ENCODE measurements at regions not wholly inside any gene's neighbourhood (a gene's known extent, or its start where the extent isn't known, plus 50 kb on each side); places are given as distances from the start of the nearest gene placed in this dataset.

DNA sequence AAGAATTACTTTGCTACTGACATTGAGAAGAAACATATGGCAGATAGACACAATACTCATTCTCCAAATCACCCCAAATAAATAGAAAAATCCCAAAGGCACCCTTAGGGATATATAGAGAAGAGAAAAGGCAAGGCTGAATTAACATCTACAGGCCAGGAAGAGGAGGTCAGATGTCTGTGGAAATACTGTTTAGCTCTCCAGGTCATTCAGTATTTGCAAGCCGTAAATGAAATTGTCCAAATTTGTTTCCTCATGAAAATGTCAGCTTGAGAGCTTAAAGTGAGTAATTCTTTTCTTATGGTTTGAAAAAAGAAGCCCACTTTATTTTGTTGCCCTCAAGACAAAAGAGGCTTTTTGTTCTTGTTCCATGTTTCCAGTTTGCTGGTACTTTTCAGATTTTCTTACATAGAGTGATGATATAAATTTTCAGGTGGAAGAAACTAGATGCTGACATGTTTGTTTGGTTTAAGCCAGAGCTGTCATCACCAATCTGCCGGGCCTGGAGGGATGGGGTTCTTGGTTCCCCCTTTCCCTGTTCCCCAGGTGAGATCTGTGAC, 189.0 kb downstream of the MAP2K4 start:
- TF ChIP-seq, protein P1, sequence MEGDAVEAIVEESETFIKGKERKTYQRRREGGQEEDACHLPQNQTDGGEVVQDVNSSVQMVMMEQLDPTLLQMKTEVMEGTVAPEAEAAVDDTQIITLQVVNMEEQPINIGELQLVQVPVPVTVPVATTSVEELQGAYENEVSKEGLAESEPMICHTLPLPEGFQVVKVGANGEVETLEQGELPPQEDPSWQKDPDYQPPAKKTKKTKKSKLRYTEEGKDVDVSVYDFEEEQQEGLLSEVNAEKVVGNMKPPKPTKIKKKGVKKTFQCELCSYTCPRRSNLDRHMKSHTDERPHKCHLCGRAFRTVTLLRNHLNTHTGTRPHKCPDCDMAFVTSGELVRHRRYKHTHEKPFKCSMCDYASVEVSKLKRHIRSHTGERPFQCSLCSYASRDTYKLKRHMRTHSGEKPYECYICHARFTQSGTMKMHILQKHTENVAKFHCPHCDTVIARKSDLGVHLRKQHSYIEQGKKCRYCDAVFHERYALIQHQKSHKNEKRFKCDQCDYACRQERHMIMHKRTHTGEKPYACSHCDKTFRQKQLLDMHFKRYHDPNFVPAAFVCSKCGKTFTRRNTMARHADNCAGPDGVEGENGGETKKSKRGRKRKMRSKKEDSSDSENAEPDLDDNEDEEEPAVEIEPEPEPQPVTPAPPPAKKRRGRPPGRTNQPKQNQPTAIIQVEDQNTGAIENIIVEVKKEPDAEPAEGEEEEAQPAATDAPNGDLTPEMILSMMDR (IDR thresholded peaks at IDR 0.05): no peak
- no peak for TF ChIP-seq POLR2A (IDR thresholded peaks at IDR 0.05)
